H9 (cell line): ENCODE measurements at regions not wholly inside any gene's neighbourhood (a gene's known extent, or its start where the extent isn't known, plus 50 kb on each side); places are given as distances from the start of the nearest gene placed in this dataset.

Experiments
- DNase-seq: peaks from one replicate; pipeline ENCODE4 v3.0.0-alpha.2; 2017
- H2AFZ ChIP-seq: one replicate; pipeline ENCODE4 v1.6.1; 2013; ENCODE audit warnings: mild to moderate bottlenecking, low read length, control low read depth, moderate library complexity
- H2AK5ac ChIP-seq: 2 replicates; pipeline ENCODE4 v1.6.1; 2013; ENCODE audit warnings: low read length, control low read depth, mixed read lengths; ENCODE audit not compliant: insufficient read length
- H2BK120ac ChIP-seq: one replicate; pipeline ENCODE4 v1.6.1; 2013; ENCODE audit warnings: low read depth, mild to moderate bottlenecking, low read length, control low read depth, inconsistent platforms; ENCODE audit not compliant: poor library complexity, severe bottlenecking
- H2BK12ac ChIP-seq: 2 replicates; pipeline ENCODE4 v1.6.1; 2013; ENCODE audit warnings: low read length, control low read depth, mixed read lengths, low read depth; ENCODE audit not compliant: insufficient read length
- H2BK15ac ChIP-seq: 2 replicates; pipeline ENCODE4 v1.6.1; 2013; ENCODE audit warnings: low read depth, low read length, control low read depth
- H2BK20ac ChIP-seq: one replicate; pipeline ENCODE4 v1.6.1; 2013; ENCODE audit warnings: low read depth, mild to moderate bottlenecking, low read length, control low read depth, inconsistent platforms; ENCODE audit not compliant: poor library complexity, severe bottlenecking
- H2BK5ac ChIP-seq: 2 replicates; pipeline ENCODE4 v1.6.1; 2013; ENCODE audit warnings: low read length, control low read depth, mixed read lengths; ENCODE audit not compliant: insufficient read length
- H3K14ac ChIP-seq: 2 replicates; pipeline ENCODE4 v1.6.1; 2013; ENCODE audit warnings: low read length, control low read depth; ENCODE audit not compliant: insufficient read depth
- H3K18ac ChIP-seq: 2 replicates; pipeline ENCODE4 v1.6.1; 2013; ENCODE audit warnings: low read depth, mild to moderate bottlenecking, mixed read lengths, low read length, control low read depth; ENCODE audit not compliant: insufficient read length
- H3K23ac ChIP-seq: 2 replicates; pipeline ENCODE4 v1.6.1; 2013; ENCODE audit warnings: low read length, control low read depth, mixed read lengths, low read depth; ENCODE audit not compliant: insufficient read length
- H3K23me2 ChIP-seq: 2 replicates; pipeline ENCODE4 v1.6.1; 2013; ENCODE audit warnings: low read depth, mild to moderate bottlenecking, mixed read lengths, low read length, control low read depth; ENCODE audit not compliant: insufficient read length, poor library complexity, severe bottlenecking
- H3K27ac ChIP-seq: 2 replicates; pipeline ENCODE4 v1.5.1; 2013; ENCODE audit warnings: low read length, control low read depth, mixed read lengths, low read depth; ENCODE audit not compliant: insufficient read length
- H3K27me3 ChIP-seq: 2 replicates; pipeline ENCODE4 v1.6.1; 2013; ENCODE audit warnings: low read length, control low read depth, inconsistent platforms; ENCODE audit not compliant: insufficient read depth
- H3K4ac ChIP-seq: 2 replicates; pipeline ENCODE4 v1.6.1; 2013; ENCODE audit warnings: low read depth, mild to moderate bottlenecking, control low read depth, inconsistent platforms, low read length, moderate library complexity
- H3K4me1 ChIP-seq: 2 replicates; pipeline ENCODE4 v1.6.1; 2013; ENCODE audit warnings: low read length, control low read depth, inconsistent platforms; ENCODE audit not compliant: insufficient read depth
- H3K4me2 ChIP-seq: 2 replicates; pipeline ENCODE4 v1.6.1; 2013; ENCODE audit warnings: low read length, control low read depth, mixed read lengths; ENCODE audit not compliant: insufficient read length, insufficient read depth
- H3K56ac ChIP-seq: 2 replicates; pipeline ENCODE4 v1.6.1; 2013; ENCODE audit warnings: low read depth, mild to moderate bottlenecking, mixed read lengths, low read length, control low read depth; ENCODE audit not compliant: insufficient read length
- H3K79me1 ChIP-seq: 2 replicates; pipeline ENCODE4 v1.6.1; 2013; ENCODE audit warnings: low read depth, mild to moderate bottlenecking, moderate library complexity, low read length, control low read depth, inconsistent platforms; ENCODE audit not compliant: insufficient read depth, poor library complexity, severe bottlenecking
- H3K79me2 ChIP-seq: 2 replicates; pipeline ENCODE4 v1.6.1; 2013; ENCODE audit warnings: low read length, control low read depth, inconsistent platforms; ENCODE audit not compliant: insufficient read depth
- H3K9ac ChIP-seq: 2 replicates; pipeline ENCODE4 v1.6.1; 2013; ENCODE audit warnings: low read length, control low read depth, mixed read lengths; ENCODE audit not compliant: insufficient read length; ENCODE audit errors: extremely low read depth
- H3K9me3 ChIP-seq: one replicate; pipeline ENCODE4 v1.6.1; 2013; ENCODE audit warnings: low read depth, low read length, inconsistent platforms; ENCODE audit not compliant: control insufficient read depth
- H3T11ph ChIP-seq: one replicate; pipeline ENCODE4 v1.6.1; 2013; ENCODE audit warnings: mild to moderate bottlenecking, low read length, control low read depth, inconsistent platforms
- H4K20me1 ChIP-seq: one replicate; pipeline ENCODE4 v1.6.1; 2013; ENCODE audit not compliant: control insufficient read depth, insufficient read length, insufficient read depth
- H4K5ac ChIP-seq: 2 replicates; pipeline ENCODE4 v1.6.1; 2013; ENCODE audit warnings: low read depth, mild to moderate bottlenecking, mixed read lengths, low read length, control low read depth; ENCODE audit not compliant: insufficient read length
- H4K8ac ChIP-seq: replicated peaks from 2 replicates; pipeline ENCODE4 v1.6.1; 2013; ENCODE audit warnings: low read length, control low read depth, mixed read lengths, low read depth; ENCODE audit not compliant: insufficient read length
- H4K91ac ChIP-seq: 2 replicates; pipeline ENCODE4 v1.6.1; 2013; ENCODE audit warnings: low read depth, mild to moderate bottlenecking, moderate library complexity, mixed read lengths, low read length, control low read depth; ENCODE audit not compliant: insufficient read length
- H3K27ac Mint-ChIP-seq, 3 experiments: 2 replicates in 2 of 3; 3 replicates in 1 of 3; pipeline ENCODE4 v1.8.0; 2020 to 2021; ENCODE audit warnings: mixed read lengths in 3 of 3, mild to moderate bottlenecking in 1 of 3, moderate library complexity in 1 of 3
- H3K27me3 Mint-ChIP-seq: 2 replicates; pipeline ENCODE4 v1.8.0; 2021; ENCODE audit warnings: low read depth, mild to moderate bottlenecking, moderate library complexity, mixed read lengths
- H3K36me3 Mint-ChIP-seq, 3 experiments: 2 replicates in 2 of 3; 3 replicates in 1 of 3; pipeline ENCODE4 v1.8.0; 2020 to 2021; ENCODE audit warnings: low read depth in 3 of 3, mixed read lengths in 3 of 3; ENCODE audit not compliant: insufficient read depth in 1 of 3
- H3K4me1 Mint-ChIP-seq, 2 experiments: 2 replicates each; pipeline ENCODE4 v1.8.0; 2020; ENCODE audit warnings: mixed read lengths in 2 of 2
- H3K4me3 Mint-ChIP-seq, 2 experiments: 2 replicates in 1 of 2; 3 replicates in 1 of 2; pipeline ENCODE4 v1.8.0; 2020 to 2021; ENCODE audit warnings: mild to moderate bottlenecking in 2 of 2, mixed read lengths in 2 of 2, moderate library complexity in 1 of 2
- H3K9me3 Mint-ChIP-seq, 2 experiments: 2 replicates in 1 of 2; 3 replicates in 1 of 2; pipeline ENCODE4 v1.8.0; 2020; ENCODE audit warnings: mild to moderate bottlenecking in 2 of 2, mixed read lengths in 2 of 2, moderate library complexity in 1 of 2
- CTCF ChIP-seq: fragments of 200-600 bp; sonication (generic); conservative IDR thresholded peaks from 3 replicates; pipeline ENCODE4 v1.8.0; 2021; ENCODE audit warnings: antibody characterized with exemption, mild to moderate bottlenecking
- WGBS: extraction: QIAGEN DNeasy Blood & Tissue Kit; methylation state at CpG from one replicate; pipeline ENCODE4 v1.1.7; 2013; ENCODE audit warnings: missing lambda C conversion rate, low lambda C conversion rate, mixed read lengths; ENCODE audit not compliant: insufficient read length; ENCODE audit errors: extremely low coverage; 5-methylcytosine and 5-hydroxymethylcytosine counted together

GRCh38 chr13:103542648-103543047 lies 476.4 kb upstream of the SLC10A2 start:
- WGBS: no CpG with 5 or more reads among the region's 1 CpG
- no peak overlapping the region for H2AFZ ChIP-seq
- H2BK20ac ChIP-seq: no peak overlapping the region
- no peak overlapping the region for H3K9ac ChIP-seq
- H3K18ac ChIP-seq: no peak overlapping the region
- Mint-ChIP-seq H3K27ac (no peak overlapping the region), H3K9me3 (peaks cover 34 to 36% of the 10 kb centered on the region in 2 experiments), H3K36me3 (peaks cover 11 to 28% (median 13%) of the 10 kb centered on the region in 3 experiments), H3K27me3 (no peaks in the 10 kb centered on the region), H3K4me1 (peaks cover 4% of the 10 kb centered on the region in 2 experiments; a peak in 3 of 4 replicates), H3K4me3 (no peak overlapping the region)
- H3K79me1 ChIP-seq: no peaks in the 10 kb centered on the region
- H2BK15ac ChIP-seq: no peak overlapping the region
- H3K27ac ChIP-seq: no peak overlapping the region
- H3K27me3 ChIP-seq: no peaks in the 10 kb centered on the region
- no peak overlapping the region for H4K91ac ChIP-seq
- no peak for TF ChIP-seq CTCF
- H2AK5ac ChIP-seq: no peak overlapping the region
- H4K8ac ChIP-seq: no peak overlapping the region
- no peaks in the 10 kb centered on the region for H4K20me1 ChIP-seq
- H2BK12ac ChIP-seq: no peak overlapping the region
- H3K14ac ChIP-seq: no peak overlapping the region
- no peak overlapping the region for H3K4ac ChIP-seq
- H4K5ac ChIP-seq: no peak overlapping the region
- no peaks in the 10 kb centered on the region for H3K79me2 ChIP-seq
- H3K4me1 ChIP-seq: no peaks in the 10 kb centered on the region
- no peaks in the 10 kb centered on the region for H3K23me2 ChIP-seq
- H3K9me3 ChIP-seq: no peaks in the 10 kb centered on the region
- H3T11ph ChIP-seq: no peak overlapping the region
- H3K56ac ChIP-seq: no peak overlapping the region
- no peak overlapping the region for H3K4me2 ChIP-seq
- H2BK120ac ChIP-seq: no peak overlapping the region
- H2BK5ac ChIP-seq: no peak overlapping the region
- DNase-seq: no peak
- H3K23ac ChIP-seq: no peak overlapping the region
